ENCODE measurements at regions not wholly inside any gene's neighbourhood (a gene's known extent, or its start where the extent isn't known, plus 50 kb on each side); places are given as distances from the start of the nearest gene placed in this dataset.

- ChIA-PET CTCF (no interaction called here), POLR2A (no interaction called here)
- Histone ChIP-seq H3K4me1 (ENCODE audit: control insufficient read depth, insufficient read depth, low read length) (no peaks in the 10 kb centered on the region), H3K27ac (ENCODE audit: low read length) (no peak overlapping the region), H3K27me3 (ENCODE audit: control insufficient read depth, insufficient read depth, low read length) (no peaks in the 10 kb centered on the region; the same call in 1 of the 2 replicates), H3K9me3 (ENCODE audit: control insufficient read depth, insufficient read depth, low read depth, low read length) (no peaks in the 10 kb centered on the region), H3K36me3 (ENCODE audit: control insufficient read depth, insufficient read depth, low read length) (no peaks in the 10 kb centered on the region), H3K4me3 (ENCODE audit: low read depth in 2 of 2, low read length in 2 of 2) (no peak overlapping the region)
- no peak for DNase-seq (ENCODE audit: low read depth, low spot score)
- ATAC-seq, result no peak
- no TSS peak for BruUV-seq (replicated peaks)
- TF ChIP-seq POLR2AphosphoS5 (IDR thresholded peaks at IDR 0.05; ENCODE audit: low read depth, low read length), result no peak
- TF ChIP-seq SIN3A (IDR thresholded peaks at IDR 0.05; ENCODE audit: borderline replicate concordance, insufficient read depth, low read depth, low read length), result no peak
- TF ChIP-seq CTCF (IDR thresholded peaks at IDR 0.05), result no peak
- TF ChIP-seq TCF7L2 (IDR thresholded peaks at IDR 0.05; ENCODE audit: low read depth, low read length), result no peak
- TF ChIP-seq REST (IDR thresholded peaks at IDR 0.05; ENCODE audit: insufficient read depth in 1 of 2, low read depth in 2 of 2, low read length in 1 of 2), result no peak
- in situ Hi-C loops (cut with HindIII; ENCODE audit: low pct_unique_long_range_greater_than_20kb, low sequenced_read_pairs) (no loop called here), intact Hi-C loops (cut with micrococcal nuclease; ENCODE audit: unreplicated experiment) (no loop called here)
These were observed 60.6 kb upstream of the DARS1 start for GRCh38 chr2:136045835-136046570.

GRCh38 chr2:136045344-136045743, 59.9 kb upstream of the DARS1 start:
- intact Hi-C loops (cut with micrococcal nuclease; ENCODE audit: unreplicated experiment), result no loop called here
- DNase-seq (ENCODE audit: low read depth, low spot score), result no peak
- ChIA-PET CTCF (no interaction called here), POLR2A (no interaction called here)
- TF ChIP-seq TCF7L2 (IDR thresholded peaks at IDR 0.05; ENCODE audit: low read depth, low read length) (no peak), SIN3A (IDR thresholded peaks at IDR 0.05; ENCODE audit: borderline replicate concordance, insufficient read depth, low read depth, low read length) (no peak), POLR2AphosphoS5 (IDR thresholded peaks at IDR 0.05; ENCODE audit: low read depth, low read length) (no peak), CTCF (IDR thresholded peaks at IDR 0.05) (no peak), REST (IDR thresholded peaks at IDR 0.05; ENCODE audit: insufficient read depth in 1 of 2, low read depth in 2 of 2, low read length in 1 of 2) (no peak)
- Histone ChIP-seq H3K9me3 (ENCODE audit: control insufficient read depth, insufficient read depth, low read depth, low read length) (no peaks in the 10 kb centered on the region), H3K27me3 (ENCODE audit: control insufficient read depth, insufficient read depth, low read length) (no peaks in the 10 kb centered on the region; the same call in 1 of the 2 replicates), H3K4me1 (ENCODE audit: control insufficient read depth, insufficient read depth, low read length) (no peaks in the 10 kb centered on the region), H3K36me3 (ENCODE audit: control insufficient read depth, insufficient read depth, low read length) (no peaks in the 10 kb centered on the region), H3K27ac (ENCODE audit: low read length) (no peak overlapping the region), H3K4me3 (ENCODE audit: low read depth in 2 of 2, low read length in 2 of 2) (no peak overlapping the region)
- no peak for ATAC-seq
- BruUV-seq (replicated peaks), result no TSS peak
- in situ Hi-C loops (cut with HindIII; ENCODE audit: low pct_unique_long_range_greater_than_20kb, low sequenced_read_pairs), result no loop called here
